ENCODE measurements at regions not wholly inside any gene's neighbourhood (a gene's known extent, or its start where the extent isn't known, plus 50 kb on each side); places are given as distances from the start of the nearest gene placed in this dataset.

- Histone ChIP-seq H3K27ac (ENCODE audit: low read depth, low read length) (no peak overlapping the region), H3K9ac (ENCODE audit: low read length) (no peak overlapping the region), H3K4me1 (ENCODE audit: insufficient read depth, low read length) (no peaks in the 10 kb centered on the region), H3K36me3 (ENCODE audit: insufficient read depth, low read length) (no peaks in the 10 kb centered on the region), H3K9me3 (ENCODE audit: low read length) (no peaks in the 10 kb centered on the region), H3K4me3 (ENCODE audit: low read depth in 1 of 2, low read length in 2 of 2) (no peak overlapping the region), H3K27me3 (ENCODE audit: control insufficient read depth in 1 of 2, insufficient read depth in 2 of 2, low read length in 2 of 2) (no peaks in the 10 kb centered on the region)
These were observed 1116.6 kb downstream of the BRD1 start for GRCh38 chr22:48711031-48711431.

- Histone ChIP-seq H3K9ac (ENCODE audit: low read length) (no peak overlapping the region), H3K36me3 (ENCODE audit: insufficient read depth, low read length) (no peaks in the 10 kb centered on the region), H3K9me3 (ENCODE audit: low read length) (no peaks in the 10 kb centered on the region), H3K27ac (ENCODE audit: low read depth, low read length) (no peak overlapping the region), H3K27me3 (ENCODE audit: control insufficient read depth in 1 of 2, insufficient read depth in 2 of 2, low read length in 2 of 2) (no peaks in the 10 kb centered on the region), H3K4me1 (ENCODE audit: insufficient read depth, low read length) (no peaks in the 10 kb centered on the region), H3K4me3 (ENCODE audit: low read depth in 1 of 2, low read length in 2 of 2) (no peak overlapping the region)
These were observed 1117.3 kb downstream of the BRD1 start for GRCh38 chr22:48710410-48710809.

- H3K27me3 ChIP-seq (ENCODE audit: control insufficient read depth in 1 of 2, insufficient read depth in 2 of 2, low read length in 2 of 2), result no peaks in the 10 kb centered on the region
- no peak overlapping the region for H3K4me3 ChIP-seq (ENCODE audit: low read depth in 1 of 2, low read length in 2 of 2)
- H3K4me1 ChIP-seq (ENCODE audit: insufficient read depth, low read length), result no peaks in the 10 kb centered on the region
- H3K9me3 ChIP-seq (ENCODE audit: low read length), result no peaks in the 10 kb centered on the region
- no peaks in the 10 kb centered on the region for H3K36me3 ChIP-seq (ENCODE audit: insufficient read depth, low read length)
- H3K9ac ChIP-seq (ENCODE audit: low read length), result no peak overlapping the region
- no peak overlapping the region for H3K27ac ChIP-seq (ENCODE audit: low read depth, low read length)
These were observed 1117.7 kb downstream of the BRD1 start for GRCh38 chr22:48709976-48710375.

- Histone ChIP-seq H3K27me3 (ENCODE audit: control insufficient read depth in 1 of 2, insufficient read depth in 2 of 2, low read length in 2 of 2) (no peaks in the 10 kb centered on the region), H3K9me3 (ENCODE audit: low read length) (no peaks in the 10 kb centered on the region)
These were observed 1118.2 kb downstream of the BRD1 start for GRCh38 chr22:48709453-48709852.

GRCh38 chr22:48708558-48709245 is 1119.0 kb downstream of the BRD1 start:
- Histone ChIP-seq H3K4me1 (ENCODE audit: insufficient read depth, low read length) (no peaks in the 10 kb centered on the region), H3K36me3 (ENCODE audit: insufficient read depth, low read length) (no peaks in the 10 kb centered on the region)

More at GRCh38 chr22:48709453-48709852, 1118.2 kb downstream of the BRD1 start:
- Histone ChIP-seq H3K9ac (ENCODE audit: low read length) (no peak overlapping the region), H3K27ac (ENCODE audit: low read depth, low read length) (no peak overlapping the region), H3K4me1 (ENCODE audit: insufficient read depth, low read length) (no peaks in the 10 kb centered on the region), H3K36me3 (ENCODE audit: insufficient read depth, low read length) (no peaks in the 10 kb centered on the region), H3K4me3 (ENCODE audit: low read depth in 1 of 2, low read length in 2 of 2) (no peak overlapping the region)

GRCh38 chr22:48707763-48708557 is 1119.7 kb downstream of the BRD1 start:
- Histone ChIP-seq H3K36me3 (ENCODE audit: insufficient read depth, low read length) (no peaks in the 10 kb centered on the region), H3K27ac (ENCODE audit: low read depth, low read length) (no peak overlapping the region), H3K4me1 (ENCODE audit: insufficient read depth, low read length) (no peaks in the 10 kb centered on the region), H3K27me3 (ENCODE audit: control insufficient read depth in 1 of 2, insufficient read depth in 2 of 2, low read length in 2 of 2) (no peaks in the 10 kb centered on the region), H3K9me3 (ENCODE audit: low read length) (no peaks in the 10 kb centered on the region), H3K4me3 (ENCODE audit: low read depth in 1 of 2, low read length in 2 of 2) (no peak overlapping the region), H3K9ac (ENCODE audit: low read length) (no peak overlapping the region)

More at GRCh38 chr22:48708558-48709245, 1119.0 kb downstream of the BRD1 start:
- Histone ChIP-seq H3K9me3 (ENCODE audit: low read length) (no peaks in the 10 kb centered on the region), H3K27me3 (ENCODE audit: control insufficient read depth in 1 of 2, insufficient read depth in 2 of 2, low read length in 2 of 2) (no peaks in the 10 kb centered on the region), H3K4me3 (ENCODE audit: low read depth in 1 of 2, low read length in 2 of 2) (no peak overlapping the region), H3K27ac (ENCODE audit: low read depth, low read length) (no peak overlapping the region), H3K9ac (ENCODE audit: low read length) (no peak overlapping the region)

- Histone ChIP-seq H3K27me3 (ENCODE audit: control insufficient read depth in 1 of 2, insufficient read depth in 2 of 2, low read length in 2 of 2) (no peaks in the 10 kb centered on the region), H3K36me3 (ENCODE audit: insufficient read depth, low read length) (no peaks in the 10 kb centered on the region), H3K27ac (ENCODE audit: low read depth, low read length) (no peak overlapping the region), H3K4me1 (ENCODE audit: insufficient read depth, low read length) (no peaks in the 10 kb centered on the region), H3K4me3 (ENCODE audit: low read depth in 1 of 2, low read length in 2 of 2) (no peak overlapping the region), H3K9ac (ENCODE audit: low read length) (no peak overlapping the region), H3K9me3 (ENCODE audit: low read length) (no peaks in the 10 kb centered on the region)
These were observed 1120.5 kb downstream of the BRD1 start for GRCh38 chr22:48706934-48707762.

GRCh38 chr22:48705917-48706605 is 1121.6 kb downstream of the BRD1 start:
- no peaks in the 10 kb centered on the region for H3K36me3 ChIP-seq (ENCODE audit: insufficient read depth, low read length)
- H3K9me3 ChIP-seq (ENCODE audit: low read length), result no peaks in the 10 kb centered on the region
- no peak overlapping the region for H3K27ac ChIP-seq (ENCODE audit: low read depth, low read length)
- H3K4me1 ChIP-seq (ENCODE audit: insufficient read depth, low read length), result no peaks in the 10 kb centered on the region
- H3K4me3 ChIP-seq (ENCODE audit: low read depth in 1 of 2, low read length in 2 of 2), result no peak overlapping the region
- no peak overlapping the region for H3K9ac ChIP-seq (ENCODE audit: low read length)
- H3K27me3 ChIP-seq (ENCODE audit: control insufficient read depth in 1 of 2, insufficient read depth in 2 of 2, low read length in 2 of 2), result no peaks in the 10 kb centered on the region

- H3K4me3 ChIP-seq (ENCODE audit: low read depth in 1 of 2, low read length in 2 of 2), result no peak overlapping the region
- no peaks in the 10 kb centered on the region for H3K27me3 ChIP-seq (ENCODE audit: control insufficient read depth in 1 of 2, insufficient read depth in 2 of 2, low read length in 2 of 2)
- H3K9me3 ChIP-seq (ENCODE audit: low read length), result no peaks in the 10 kb centered on the region
- no peaks in the 10 kb centered on the region for H3K36me3 ChIP-seq (ENCODE audit: insufficient read depth, low read length)
- H3K9ac ChIP-seq (ENCODE audit: low read length), result no peak overlapping the region
- no peak overlapping the region for H3K27ac ChIP-seq (ENCODE audit: low read depth, low read length)
- no peaks in the 10 kb centered on the region for H3K4me1 ChIP-seq (ENCODE audit: insufficient read depth, low read length)
These were observed 1122.3 kb downstream of the BRD1 start for GRCh38 chr22:48705159-48705916.

- Histone ChIP-seq H3K36me3 (ENCODE audit: insufficient read depth, low read length) (no peaks in the 10 kb centered on the region), H3K4me3 (ENCODE audit: low read depth in 1 of 2, low read length in 2 of 2) (no peak overlapping the region), H3K27me3 (ENCODE audit: control insufficient read depth in 1 of 2, insufficient read depth in 2 of 2, low read length in 2 of 2) (no peaks in the 10 kb centered on the region), H3K9ac (ENCODE audit: low read length) (no peak overlapping the region), H3K4me1 (ENCODE audit: insufficient read depth, low read length) (no peaks in the 10 kb centered on the region), H3K9me3 (ENCODE audit: low read length) (no peaks in the 10 kb centered on the region), H3K27ac (ENCODE audit: low read depth, low read length) (no peak overlapping the region)
These were observed 1123.3 kb downstream of the BRD1 start for GRCh38 chr22:48704335-48704734.
